ENCODE measurements at regions not wholly inside any gene's neighbourhood (a gene's known extent, or its start where the extent isn't known, plus 50 kb on each side); places are given as distances from the start of the nearest gene placed in this dataset.
"Not testable (repeated sequence)": the region's sequence is repeated elsewhere in the genome, so short reads cannot be mapped to it uniquely, and the experiment has no call there.

DNA sequence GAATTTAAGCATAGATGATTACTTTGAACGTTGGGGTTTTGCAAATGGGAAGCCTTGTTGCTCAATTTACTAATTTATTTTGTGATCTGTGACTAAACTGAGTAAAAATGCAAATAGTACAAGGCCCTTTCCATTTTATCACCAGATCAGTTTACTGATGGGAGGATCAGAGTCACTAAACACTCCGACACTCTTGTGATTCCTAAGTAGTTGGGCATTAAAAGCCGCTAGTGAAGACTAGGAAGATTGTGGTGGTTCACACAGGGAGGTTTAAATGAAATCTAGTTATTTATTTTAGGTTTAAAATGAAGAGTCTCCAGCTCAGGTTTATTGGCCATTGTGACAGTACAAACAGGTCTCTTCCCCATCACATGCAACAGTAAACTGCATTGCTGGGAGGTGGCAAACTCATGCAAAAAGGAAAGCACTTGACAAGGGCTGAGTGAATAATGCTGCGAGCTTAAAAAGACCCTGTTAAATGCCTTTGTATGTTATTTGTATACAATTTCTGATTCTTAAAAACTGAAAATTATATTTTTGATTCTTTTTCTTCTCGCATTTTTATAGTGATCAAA lies 394.8 kb upstream of the FANCL start:
- DNase-seq = no peak

DNA sequence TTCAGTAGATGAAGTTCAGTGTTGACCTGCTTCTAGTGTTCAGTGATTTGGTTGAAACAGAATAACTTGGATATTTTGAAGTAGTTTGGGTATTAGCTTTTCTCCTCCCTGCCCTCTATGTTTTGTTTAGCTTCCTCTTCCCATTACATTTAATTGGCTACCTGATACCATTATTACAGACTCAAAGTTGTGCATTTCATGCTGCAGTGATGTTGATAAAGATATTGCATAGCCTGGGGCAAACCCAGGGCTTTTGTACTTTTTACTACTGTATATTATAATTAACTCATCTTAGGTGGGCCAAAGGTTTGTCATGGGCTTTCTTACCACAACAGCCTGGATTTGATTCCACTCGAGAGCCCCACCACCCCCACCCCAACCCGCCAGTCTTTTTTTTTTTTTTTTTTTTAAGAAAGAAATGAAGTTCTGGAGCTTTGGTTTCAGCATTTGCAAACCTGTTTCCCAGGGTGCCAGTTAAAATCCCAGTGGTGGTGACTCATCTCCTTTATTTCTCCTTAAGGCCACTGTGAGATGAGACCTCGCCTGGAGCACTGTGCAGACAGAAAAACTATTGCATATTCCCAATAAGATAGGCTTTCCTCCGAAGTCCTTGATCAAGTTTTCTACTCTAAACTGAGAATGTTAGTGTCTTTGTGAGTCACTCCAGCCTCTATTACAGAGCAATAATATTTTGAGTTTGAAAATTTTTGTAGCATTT lies 393.7 kb upstream of the FANCL start:
- DNase-seq = peak in 2 of 3 experiments; percentile 52 to 93

DNA sequence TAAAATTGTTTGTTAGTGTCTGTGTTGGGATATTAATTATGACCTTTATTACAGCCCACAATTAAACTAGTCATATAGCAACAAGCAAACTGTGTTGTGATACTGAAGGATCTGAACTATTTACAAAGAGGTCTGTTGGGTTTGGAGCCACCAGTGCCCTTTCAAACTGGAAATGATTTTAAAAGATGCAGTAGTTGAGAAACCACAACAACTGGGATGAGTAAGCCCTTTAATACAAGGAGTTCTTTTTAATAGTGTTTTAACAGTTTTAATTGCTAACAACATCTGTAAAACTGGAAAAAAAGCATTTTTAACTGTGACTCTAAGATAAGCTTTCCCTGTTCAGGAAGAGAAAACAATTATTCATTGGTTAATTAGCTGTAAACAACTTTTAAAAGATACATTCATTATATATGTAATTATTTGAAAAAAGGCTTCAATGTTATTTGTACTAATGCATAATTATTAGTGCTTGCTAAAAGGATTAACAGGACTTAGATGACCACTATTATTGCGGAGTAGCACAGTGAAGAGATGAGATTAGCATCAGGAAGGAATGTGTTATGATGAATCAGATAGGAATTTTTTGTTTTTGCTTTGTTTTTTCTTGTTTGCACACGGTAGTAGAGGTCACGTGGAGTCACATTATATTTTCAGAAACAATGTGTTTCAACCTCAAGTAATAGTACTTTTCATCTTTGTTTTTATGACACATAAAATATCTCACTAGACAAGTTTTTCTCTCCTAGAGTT lies 392.7 kb upstream of the FANCL start:
- peak in 1 of 3 experiments; percentile 41 for DNase-seq

DNA sequence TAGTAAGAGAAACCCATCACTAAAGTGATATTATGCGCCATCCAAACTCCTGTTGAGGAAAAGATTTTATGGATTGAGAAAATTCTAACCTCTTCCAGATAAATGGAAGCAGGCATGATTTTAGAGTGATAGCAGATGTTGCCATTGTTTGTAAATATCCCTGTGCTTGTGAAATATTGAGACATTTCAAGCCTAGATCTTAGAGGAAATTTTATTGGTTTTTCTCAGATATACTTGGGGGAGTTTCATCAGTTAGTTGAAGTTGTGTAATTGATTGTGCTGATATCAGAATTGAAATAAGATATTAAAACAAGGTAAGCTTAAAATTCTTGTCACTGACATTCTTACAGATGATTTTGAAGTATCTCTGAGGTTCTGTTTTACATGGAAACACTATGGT lies 390.9 kb upstream of the FANCL start:
- DNase-seq = no peak

DNA sequence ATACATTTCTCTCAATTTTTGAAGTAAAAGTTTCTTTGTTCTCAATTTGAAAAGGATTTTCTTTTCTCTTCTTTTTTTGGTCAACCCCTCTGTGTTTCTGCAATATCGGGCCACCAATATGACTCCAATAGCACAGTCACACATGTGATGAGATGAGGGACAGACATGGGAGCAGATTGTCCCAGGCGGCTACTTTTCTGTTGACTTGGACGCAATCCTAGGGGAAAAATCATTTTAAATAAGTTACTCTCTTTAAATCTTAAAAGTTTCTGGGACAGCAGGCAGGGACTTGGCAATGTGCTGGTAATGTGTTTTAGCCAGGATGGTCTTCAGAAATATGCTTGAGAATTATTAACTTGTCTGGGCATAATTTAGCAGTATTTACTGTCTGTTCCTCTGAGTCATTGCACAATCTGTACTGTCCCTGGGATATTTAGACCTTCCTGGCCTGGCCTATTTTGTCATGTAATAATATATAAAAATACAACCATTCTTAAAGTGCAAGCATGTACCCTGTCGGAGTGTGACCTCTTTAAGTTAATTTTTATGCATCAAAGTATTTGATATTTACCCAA lies 388.5 kb upstream of the FANCL start:
- no peak for DNase-seq

- no peak for DNase-seq
These were observed 379.8 kb upstream of the FANCL start for GRCh38 chr2:58620896-58621295.

GRCh38 chr2:58620093-58620492 lies 379.0 kb upstream of the FANCL start:
- no peak for DNase-seq

- DNase-seq = no peak
These were observed 375.8 kb upstream of the FANCL start for GRCh38 chr2:58616961-58617360.

GRCh38 chr2:58614219-58614618 lies 373.1 kb upstream of the FANCL start:
- DNase-seq = peak in 1 of 3 experiments; percentile 57

GRCh38 chr2:58612973-58613372 lies 371.8 kb upstream of the FANCL start:
- DNase-seq = no peak

DNA sequence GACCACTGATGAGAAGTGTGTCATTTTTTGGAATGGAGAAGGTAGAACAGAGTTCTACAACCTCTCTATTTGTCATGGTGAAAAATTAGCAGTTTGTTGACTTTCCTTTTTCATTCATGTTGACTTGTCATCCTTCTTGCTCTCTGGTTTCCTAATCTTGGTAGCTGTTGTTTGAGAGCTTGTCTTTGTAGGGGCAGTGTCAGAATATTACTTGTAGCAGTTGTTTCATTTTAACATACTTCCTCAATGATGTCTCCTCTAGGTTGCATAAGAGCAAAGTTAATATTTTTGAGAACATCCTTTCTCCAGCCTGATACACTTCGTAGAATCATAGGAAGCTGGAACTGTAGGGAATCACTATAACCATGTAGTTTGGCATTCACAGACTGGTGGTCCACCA lies 368.2 kb upstream of the FANCL start:
- DNase-seq = peak in 1 of 3 experiments; percentile 80

DNA sequence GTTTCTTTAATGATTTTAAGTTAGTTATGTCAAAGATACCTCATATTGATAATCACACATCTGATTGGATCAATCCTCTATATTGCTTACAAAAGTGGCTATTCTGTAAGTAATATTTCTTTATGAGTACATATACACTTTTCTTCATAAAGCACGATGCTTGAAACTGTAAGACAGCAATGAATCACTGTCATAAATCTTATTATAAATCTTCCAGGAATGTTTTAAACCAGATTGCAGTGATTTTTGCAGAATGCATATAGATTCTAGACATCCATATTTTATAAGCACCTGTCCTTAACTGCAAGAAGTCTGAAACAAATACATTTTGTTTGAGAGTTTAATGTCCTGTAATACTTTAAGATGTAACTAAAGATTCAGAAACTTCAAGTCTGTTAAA lies 367.0 kb upstream of the FANCL start:
- DNase-seq = no peak

DNA sequence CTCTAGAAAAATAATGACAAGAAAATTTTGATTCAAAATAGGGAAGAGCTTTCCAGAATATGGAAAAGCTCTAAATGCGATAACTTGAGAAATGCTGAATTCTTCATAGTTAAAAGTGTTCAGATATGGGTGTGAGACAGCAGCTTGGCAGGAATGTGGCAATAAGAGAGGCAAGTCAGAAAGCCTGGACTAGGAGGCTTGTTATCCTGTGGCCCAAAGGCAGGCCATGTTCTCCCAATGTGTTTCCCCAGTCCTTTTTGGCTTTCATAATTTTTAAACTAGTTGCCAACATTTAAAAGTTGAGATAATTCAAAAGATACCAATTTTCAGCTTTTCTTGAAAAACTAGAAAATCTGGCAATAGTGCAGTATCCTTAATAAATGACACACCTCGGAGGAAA lies 366.3 kb upstream of the FANCL start:
- no peak for DNase-seq

- DNase-seq = no peak
These were observed 365.7 kb upstream of the FANCL start for GRCh38 chr2:58606799-58607198.

GRCh38 chr2:58604096-58604495 lies 363.0 kb upstream of the FANCL start:
- DNase-seq = no peak

DNA sequence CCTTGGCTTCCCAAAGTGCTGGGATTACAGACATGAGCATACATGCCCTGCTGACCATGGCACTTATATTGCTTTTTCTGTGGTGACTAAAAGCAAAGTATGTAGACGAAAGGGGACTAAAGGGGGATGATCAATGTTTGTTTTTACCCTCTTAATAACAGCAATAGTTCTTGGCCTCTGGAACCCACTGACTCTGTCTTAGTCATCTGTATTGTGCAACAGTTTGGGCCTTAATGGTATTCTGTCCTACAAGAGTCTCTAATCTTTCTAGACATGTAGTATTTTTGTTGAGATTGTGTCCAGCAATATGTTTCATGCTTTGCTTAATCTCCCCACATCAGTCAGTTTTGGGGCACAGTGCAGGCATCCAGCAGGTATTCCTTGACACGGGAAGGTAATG lies 359.9 kb upstream of the FANCL start:
- DNase-seq = no peak

GRCh38 chr2:58598171-58598570 lies 357.0 kb upstream of the FANCL start:
- no peak for DNase-seq

DNA sequence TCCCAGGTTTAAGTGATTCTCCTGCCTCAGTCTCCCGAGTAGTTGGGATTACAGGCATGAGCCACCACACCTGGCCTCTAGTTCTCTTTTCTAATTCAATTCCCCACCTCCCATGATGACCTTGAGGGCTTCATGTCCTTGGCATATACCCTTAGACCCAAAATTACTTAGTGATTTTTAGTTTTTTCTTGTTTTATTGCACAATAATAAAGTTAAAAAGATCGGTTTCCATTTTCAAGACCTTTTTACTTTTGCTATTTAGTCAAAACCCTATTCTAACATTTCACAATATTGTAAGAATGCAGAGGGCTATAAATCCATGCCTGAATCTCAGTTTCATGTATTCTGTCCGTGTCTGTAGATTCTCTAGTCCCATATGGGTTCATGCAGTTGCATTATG lies 354.6 kb upstream of the FANCL start:
- DNase-seq = no peak

DNA sequence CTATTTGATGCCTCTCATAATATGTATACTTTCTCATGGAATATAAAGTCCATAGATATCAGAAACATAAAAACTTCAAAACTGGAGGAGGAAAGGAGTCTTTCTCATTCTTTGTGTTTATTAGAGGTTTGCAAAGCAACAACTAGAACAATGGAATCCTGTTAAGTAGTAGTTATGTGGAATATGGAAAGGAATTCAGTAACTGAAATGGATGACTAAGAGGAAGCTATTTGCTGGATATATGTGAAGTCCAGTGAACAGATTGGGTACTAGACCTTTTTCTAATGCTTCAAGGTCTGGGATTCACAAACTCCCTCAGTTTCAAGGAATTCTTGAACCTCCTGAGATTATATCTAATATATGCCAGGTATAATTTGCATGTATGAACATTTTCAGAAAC lies 353.6 kb upstream of the FANCL start:
- no peak for DNase-seq

DNA sequence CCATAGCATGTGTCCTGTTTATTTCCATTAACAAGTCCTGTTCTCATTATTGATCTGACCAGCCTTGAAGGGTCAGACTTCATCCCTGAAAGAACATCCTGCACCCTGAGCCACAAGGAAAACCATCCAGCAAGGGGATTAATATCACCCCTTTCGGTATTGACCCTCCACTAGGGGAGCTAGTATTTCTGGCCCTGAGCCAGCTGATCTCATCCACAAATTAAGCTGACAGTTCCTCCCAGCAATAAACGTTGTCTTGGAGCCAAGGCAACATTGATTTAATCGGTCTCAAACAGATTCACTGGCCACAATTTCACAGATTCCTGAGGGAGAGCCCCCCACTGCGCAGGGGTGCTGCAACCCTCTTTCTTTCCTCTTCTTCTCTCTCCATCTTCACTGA lies 353.1 kb upstream of the FANCL start:
- DNase-seq = peak in 2 of 3 experiments; percentile 18 to 53

- not testable (repeated sequence) for DNase-seq
These were observed 345.1 kb upstream of the FANCL start for GRCh38 chr2:58586178-58586577.

GRCh38 chr2:58585233-58585632 lies 344.1 kb upstream of the FANCL start:
- DNase-seq = no peak

GRCh38 chr2:58584606-58585118 lies 343.5 kb upstream of the FANCL start:
- DNase-seq = no peak

GRCh38 chr2:58578276-58578675 lies 337.2 kb upstream of the FANCL start:
- DNase-seq = no peak

All from NCI-H1417 (cell line).